Activated CD8-positive, alpha-beta memory T cell treated with anti-CD3 and anti-CD28 coated beads for 4 hours (primary cell): ENCODE measurements at regions not wholly inside any gene's neighbourhood (a gene's known extent, or its start where the extent isn't known, plus 50 kb on each side); places are given as distances from the start of the nearest gene placed in this dataset.

Experiments used
- DNase-seq, 2 donors: peaks; one replicate each; pipeline ENCODE4 v3.0.0-alpha.2; 2020; ENCODE audit warnings: low read depth in 2 of 2

DNA sequence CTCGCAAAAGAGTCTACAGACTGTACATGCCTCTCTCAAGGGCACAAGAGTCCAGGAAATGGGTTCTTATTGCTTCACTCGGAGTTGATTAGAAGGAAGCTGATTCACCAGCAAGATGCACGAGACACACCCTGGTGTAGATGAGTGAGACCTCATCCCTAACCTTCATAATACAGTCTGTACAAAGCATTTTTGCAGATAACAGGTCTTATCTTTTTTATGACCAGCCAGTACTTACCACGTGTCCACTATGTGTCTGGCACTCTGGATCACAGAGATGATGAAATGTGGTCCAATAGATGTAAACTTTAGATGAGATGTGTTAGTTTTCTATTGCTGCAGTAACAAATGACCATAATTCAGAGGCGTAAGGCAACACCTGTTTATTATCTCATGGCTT lies 53.4 kb upstream of the PWP1 start:
- no peak for DNase-seq

DNA sequence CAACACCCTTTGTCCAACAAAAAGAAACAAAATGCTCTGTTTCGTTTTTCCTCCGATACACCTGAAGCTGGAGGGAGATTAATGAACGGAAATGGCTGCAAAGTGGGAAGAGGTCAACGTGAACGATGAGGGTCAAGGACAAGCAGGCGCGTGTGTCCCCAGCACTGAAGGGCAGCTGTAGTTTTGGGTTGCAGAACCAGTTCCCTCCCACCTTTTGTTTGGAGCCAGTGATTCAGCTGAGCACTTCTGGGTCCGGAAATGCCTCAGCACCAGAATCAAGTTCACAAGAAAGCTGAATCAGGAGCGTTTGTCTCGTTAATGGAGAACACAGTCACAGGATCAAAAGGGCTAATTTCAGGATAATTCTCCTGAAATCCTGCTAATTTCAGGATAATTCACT lies 51.1 kb upstream of the PWP1 start:
- no peak for DNase-seq

DNA sequence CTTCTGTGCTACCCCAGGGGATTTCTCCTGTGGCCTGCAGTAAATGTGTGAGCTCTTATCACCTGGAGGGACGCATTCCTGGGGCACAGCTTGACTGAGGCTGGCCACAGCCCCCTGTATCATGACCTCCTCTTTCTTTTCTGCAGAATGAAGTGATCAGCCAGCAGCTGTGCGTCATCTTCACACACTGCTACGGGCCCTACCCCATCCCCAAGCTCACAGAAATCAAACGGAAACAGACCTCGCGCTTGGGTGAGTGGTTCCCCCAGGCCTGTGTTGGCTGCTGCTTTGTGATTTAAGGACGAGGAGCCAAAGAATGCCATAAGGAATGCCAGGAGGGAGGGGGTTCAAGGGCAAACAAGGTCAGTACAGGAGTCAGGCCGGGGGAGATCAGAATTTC lies 50.5 kb upstream of the PWP1 start:
- no peak for DNase-seq
